Hippocampal formation (tissue), 2 donors: ENCODE measurements at regions not wholly inside any gene's neighbourhood (a gene's known extent, or its start where the extent isn't known, plus 50 kb on each side); places are given as distances from the start of the nearest gene placed in this dataset.
"Not testable (repeated sequence)": the region's sequence is repeated elsewhere in the genome, so short reads cannot be mapped to it uniquely, and the experiment has no call there.

Experiments used
- DNase-seq, 2 donors: peaks; one replicate each; lab custom pipeline; 2025; lab: John Stamatoyannopoulos, UW

DNA sequence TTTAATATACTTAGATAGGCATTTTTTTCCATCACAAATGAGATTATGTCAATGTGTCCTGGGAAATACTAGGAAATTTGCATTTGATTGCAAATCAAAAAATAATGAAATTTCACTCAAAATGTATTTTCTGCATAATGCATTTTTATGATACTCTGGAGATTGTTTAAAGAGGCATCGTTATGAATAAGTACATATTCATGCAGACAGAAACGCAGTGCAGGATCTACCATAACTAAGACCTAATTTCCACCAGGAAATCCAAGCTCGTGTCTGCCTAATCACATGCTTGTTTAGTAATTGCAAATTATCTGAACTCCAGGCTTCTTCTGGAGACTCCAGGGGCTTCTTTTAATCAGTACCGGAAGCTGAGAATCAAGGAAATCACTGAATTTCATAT lies 163.5 kb upstream of the MXRA5 start:
- DNase-seq: no peak

DNA sequence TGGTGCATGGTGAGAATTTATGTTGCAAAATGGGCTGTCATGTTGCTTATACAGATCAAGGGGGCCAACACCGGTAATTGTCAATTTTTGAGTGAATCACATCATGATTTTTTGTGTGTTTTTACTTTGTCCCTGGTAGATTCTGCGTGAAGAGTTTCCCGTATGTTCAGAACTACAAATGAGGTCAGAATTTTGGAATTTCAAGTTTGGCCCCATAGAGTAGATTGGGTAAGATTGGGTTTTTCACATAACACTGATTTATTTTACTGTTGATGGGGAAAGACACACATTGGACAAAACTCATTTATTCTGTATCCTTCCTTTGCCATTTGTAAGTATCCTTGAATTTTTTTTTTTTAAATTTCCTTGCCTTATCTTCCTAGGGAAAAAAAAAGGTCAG lies 158.5 kb upstream of the MXRA5 start:
- DNase-seq: no peak

DNA sequence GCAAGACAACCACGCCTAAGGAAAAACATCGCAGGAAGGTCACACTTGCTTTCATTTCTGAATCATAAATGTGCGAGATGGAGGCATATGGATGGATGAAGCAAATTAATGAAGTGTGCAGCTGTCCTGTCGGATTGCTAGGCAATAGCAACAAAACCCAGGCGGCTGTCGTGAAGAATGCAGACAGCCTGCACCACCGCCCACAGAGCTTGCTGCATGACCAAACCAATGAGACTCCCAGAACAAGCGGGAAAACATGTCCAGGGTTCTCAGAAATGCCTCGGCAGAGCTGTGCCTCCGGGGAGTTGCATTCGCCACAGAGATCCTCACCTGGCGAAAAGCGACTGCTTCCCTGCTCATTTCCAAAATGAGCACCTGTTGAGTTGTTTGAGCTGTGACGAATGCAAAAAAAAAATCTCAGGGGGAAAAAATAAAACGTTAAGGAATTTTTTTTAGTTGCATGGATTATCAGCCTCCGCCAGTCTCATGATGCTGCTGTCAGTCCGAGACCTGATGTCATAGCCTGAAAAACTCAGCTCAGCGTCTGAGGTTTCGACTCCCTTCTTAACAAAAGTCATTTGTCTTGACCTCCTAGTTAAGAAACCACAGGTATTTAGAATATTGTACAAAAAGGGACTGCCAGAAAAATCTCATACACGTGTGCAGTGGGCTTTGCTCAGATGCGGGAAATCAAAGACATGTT lies 155.5 kb upstream of the MXRA5 start:
- peak in 1 of 2 donors; percentile 2 for DNase-seq

DNA sequence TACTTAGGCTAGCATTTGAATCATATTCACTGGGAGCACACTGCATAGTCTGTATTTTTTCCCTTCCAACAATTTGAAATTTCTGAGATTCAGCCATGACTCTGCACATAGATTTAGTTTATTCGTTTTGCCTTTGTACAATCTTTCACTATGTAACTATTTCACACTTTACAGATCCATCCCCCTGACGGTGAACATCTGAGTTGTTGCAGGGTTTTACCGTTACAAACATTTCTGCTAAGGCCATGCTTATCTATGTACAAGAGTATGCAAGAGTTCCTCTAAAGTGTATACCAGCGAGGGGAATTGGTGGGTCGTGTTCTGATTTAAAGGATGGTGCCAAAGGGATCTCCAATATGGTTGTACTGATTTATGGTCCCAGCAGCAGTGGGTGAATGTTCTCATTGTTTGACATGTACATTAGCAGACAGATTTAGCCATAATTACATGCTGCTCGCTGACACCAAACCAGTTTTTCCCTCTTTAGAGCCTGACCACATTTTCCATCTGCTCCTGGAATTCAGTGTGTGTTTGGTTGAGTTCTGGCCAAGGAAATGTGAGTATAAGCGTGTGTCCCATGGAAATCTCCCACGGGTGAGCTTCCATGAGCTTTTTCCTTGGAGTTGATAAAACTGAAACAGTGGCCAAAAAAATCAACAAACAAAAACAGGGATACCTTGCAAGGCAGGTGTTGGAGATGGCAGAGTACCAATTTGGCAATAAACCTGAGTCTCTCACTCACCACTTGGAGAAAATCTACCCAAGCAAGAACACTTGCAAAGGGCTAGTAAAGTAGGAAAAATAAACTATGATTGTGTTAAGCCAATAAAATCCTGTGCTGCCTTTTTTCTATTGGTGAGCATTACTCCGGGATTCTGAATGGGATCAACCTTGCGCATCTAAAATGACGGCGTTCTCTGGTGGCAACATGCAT lies 149.7 kb upstream of the MXRA5 start:
- not testable (repeated sequence) for DNase-seq

DNA sequence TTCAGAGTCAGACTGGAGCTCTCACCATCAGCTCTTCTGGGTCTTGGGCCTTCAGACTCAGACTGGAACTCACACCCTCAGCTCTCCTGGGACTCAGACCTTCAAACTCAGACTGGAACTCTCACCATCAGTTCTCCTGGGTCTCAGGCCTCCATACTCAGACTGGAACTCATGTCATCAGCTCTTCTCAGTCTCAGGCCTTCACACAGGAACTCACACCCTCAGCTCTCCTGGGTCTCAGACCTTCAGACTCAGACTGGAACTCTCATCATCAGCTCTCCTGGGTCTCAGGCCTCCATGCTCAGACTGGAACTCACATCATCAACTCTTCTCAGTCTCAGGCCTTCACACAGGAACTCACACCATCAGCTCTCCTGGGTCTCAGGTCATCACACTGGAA lies 147.2 kb upstream of the MXRA5 start:
- DNase-seq: no peak

DNA sequence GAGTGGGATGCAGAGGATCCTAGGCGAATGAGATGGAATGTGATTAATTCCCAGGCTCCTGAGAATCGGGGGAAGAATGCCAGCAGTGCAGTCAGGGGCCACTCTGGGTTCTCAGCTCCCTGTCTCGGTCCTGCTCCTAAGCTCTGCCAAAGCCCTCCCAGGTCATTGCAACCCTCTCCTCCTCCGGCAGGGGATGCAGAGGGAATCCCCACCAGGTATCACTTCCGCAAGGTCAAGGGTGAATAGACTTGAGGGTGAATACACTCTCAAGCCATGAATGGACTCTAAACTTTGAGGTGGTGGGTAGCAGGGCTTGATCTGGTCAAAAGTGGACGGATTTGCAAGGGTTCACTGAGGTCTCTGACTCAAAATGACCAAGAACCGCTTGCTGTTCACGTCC lies 139.3 kb upstream of the MXRA5 start:
- no peak for DNase-seq

DNA sequence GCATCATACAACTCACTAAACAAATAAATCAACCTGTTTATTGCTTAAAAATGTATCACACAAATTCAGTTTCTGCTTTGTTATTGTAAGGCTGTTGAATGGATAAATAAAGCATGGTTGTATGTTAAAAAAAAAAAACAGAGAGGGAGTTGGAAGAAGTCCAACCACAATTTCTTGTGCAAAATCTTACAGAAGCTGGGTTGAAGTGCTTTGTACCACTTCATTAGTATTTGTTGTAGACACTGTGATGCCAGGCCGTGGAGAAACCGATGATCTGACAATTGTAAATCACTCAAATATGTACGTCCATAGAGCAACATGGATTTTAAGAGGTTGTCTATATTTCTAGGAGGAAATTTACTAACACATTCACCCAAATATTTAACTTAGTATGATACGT lies 132.6 kb upstream of the MXRA5 start:
- DNase-seq: no peak

DNA sequence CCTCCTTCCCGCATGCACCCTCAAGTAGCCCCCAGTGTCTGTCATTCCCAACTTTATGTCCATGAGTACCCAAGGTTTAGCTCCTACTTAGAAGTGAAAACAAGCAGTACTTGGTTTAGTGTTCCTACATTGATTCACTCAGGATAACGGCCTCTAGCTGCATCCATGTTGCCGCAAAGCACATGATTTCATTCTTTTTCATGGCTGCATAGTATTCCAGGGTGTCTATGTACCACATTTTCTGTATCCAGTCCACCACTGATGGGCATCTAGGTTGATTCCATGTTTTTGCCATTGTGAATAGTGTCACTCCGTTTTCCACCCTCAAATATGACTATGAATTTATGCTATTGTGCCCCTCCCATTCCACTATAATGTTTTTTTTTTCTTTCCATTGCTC lies 130.5 kb upstream of the MXRA5 start:
- DNase-seq: no peak

DNA sequence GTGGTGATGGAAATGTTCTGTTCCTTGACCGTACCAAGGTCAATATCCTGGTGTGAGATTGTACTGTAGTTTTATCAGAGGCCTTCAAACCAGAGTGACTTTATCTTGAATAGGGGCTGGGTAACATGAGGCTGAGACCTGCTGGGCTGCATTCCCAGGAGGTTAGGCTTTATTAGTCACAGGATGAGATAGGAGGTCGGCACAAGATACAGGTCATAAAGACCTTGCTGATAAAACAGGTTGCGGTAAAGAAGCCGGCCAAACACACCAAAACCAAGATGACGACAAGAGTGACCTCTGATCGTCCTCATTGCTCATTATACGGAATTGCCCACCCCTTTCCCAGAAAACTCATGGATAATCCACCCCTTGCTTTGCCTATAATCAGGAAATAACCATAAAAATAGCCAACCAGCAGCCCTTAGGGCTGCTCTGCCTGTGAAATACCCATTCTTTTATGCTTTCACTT lies 123.8 kb upstream of the MXRA5 start:
- not testable (repeated sequence) for DNase-seq

DNA sequence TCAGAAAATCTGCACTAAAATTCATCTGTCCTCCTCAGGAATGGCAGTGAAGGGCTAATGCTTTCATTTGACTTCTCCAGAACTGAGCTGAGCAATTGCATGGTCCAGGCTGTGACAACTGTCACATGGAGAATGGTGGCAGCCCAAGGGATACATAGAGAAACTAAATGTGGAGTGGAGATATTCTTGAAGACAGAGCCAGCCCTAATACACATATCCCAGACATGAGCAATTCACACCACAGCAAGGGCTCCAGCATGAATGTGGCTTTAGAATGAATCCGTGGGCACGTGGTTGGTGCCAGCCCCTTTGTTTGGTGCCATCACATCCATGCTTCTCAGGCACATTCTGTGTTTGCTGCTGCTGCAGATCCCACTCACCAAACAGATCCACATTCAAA lies 121.6 kb upstream of the MXRA5 start:
- no peak for DNase-seq

DNA sequence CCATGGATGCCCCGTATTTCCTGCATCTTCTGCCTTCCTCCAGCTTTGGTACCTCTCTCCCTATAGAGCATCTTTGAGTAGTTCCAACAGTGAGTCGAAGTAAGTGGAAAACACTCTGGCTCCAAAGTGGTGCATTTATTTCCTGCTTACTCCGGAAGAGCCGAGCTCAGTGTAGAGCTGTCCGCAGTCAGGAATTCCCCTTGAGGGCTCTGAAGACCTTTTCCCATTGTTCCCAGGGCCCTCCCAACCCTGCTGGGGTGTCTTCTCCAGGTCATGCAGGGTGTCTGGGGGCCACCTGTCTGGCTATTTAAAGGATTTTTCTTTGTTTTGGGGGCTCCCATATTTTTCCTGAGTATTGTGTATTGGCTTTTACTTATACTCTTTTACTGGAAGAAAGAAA lies 118.6 kb upstream of the MXRA5 start:
- DNase-seq: no peak

DNA sequence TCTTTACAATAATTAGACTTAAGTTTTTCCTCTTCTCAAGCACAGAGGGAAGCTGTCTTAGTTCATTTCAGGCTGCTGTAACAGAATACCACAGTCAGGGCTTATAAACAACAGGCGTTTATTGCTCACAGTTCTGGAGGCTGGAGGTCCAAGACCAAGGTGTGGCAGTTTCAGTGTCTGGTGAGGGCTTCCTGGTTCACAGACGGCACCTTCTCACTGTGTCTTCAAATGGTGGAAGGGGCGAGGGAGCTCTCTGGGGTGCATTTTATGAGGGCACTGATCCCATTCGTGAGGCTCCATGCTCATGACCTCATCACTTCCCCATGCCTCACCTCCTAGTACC lies 115.7 kb upstream of the MXRA5 start:
- DNase-seq: no peak

DNA sequence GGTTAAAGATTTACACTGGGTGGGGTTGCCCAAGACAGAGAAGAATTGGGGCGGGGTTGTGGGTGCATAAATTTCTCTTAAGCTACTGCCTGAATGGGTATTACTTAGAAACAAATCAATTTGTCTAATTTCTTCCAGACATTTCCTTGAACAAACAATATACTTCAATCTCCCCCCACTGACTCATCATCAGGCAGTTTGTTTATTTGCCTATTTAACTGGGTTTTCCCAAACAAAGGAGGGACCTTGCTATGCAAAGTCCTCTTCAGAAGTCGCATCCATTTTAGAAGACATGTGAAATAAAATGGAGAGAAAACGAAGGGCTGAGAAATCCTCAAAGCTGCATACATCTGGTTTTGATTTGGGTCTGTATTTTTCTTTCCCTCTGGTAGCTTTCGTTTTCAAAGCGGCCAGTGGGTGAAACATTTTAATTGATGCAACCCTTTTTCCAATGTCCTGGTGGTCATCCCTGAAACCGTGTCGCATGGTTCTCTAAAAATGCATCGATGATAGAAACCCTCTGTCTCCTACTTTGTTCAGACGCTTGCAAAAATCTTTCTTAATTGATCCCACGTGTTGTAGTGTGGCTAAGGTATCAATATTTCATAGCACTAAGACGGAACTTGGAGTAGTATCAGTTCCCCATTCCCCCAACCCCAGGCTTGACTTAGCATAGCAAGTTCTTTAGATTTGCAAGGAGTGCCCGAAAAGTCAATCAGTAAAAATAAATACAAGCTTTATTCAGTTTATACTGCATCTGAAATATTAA lies 115.1 kb upstream of the MXRA5 start:
- DNase-seq: no peak

DNA sequence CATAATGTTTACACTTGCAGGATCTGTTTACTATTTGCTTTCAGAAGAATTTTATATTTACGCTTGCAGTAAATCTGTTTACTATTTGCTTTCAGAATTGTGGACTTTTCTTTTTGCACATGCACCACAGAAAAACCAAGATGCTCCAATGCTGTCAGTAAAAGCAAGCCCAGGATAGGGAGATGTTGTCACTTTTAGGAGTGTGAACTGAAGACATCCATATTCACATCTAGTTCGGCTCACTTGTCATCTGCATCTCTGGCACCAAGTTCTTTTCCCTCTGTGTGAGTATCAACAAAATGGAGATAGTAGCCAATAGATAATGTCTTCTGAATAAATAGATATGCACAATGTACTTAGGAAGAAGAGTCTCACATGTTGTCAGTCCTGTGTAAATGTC lies 109.3 kb upstream of the MXRA5 start:
- no peak for DNase-seq

DNA sequence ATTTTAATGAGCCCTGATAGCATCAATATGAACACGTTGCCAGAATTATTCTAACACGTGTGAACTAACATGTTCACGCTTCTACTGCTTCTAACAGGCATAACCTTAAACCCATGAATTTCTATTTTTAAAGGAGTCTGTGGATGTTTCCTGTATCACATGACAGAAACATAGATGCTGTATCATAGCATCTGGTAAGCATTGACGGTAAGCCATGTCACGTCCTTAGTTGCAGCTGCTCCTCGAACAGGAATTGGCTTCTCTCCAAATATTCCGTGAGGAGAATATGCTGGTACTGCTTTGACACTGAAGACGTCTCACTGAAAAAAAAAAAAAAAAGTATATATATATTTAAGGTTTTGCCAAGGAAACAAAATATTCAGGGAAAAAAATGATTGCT lies 105.1 kb upstream of the MXRA5 start:
- DNase-seq: no peak

DNA sequence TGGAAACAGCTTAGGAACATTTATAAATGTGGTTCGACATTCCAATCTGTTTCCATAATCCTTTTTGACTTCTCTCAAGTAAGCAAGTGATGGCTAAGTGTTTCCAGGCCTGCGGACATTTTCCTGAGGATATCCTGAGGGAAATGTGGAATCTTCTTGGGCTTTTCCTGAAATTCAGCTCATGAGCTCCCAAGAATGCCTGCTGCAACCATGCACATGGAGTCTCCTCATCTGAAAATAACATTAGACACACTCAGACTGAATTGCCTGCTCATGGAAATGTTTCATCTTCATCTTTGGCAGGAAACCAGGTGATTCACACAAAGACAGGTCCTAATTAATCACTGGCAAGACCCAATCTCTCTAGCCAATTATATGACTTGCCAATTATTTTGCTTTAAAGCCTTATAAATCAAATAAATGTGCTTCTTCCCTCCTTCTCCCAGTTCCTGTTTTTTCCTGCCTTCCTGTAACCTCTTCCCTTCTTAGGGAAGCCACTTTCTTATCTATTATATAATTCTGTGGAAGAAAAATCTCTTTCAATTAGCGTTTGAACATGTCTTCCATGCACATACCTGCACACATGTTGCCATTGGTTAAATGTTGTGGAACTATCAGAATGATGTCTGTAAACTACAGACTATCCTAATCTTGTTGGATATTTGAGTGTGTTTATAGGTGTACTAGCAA lies 104.6 kb upstream of the MXRA5 start:
- no peak for DNase-seq

DNA sequence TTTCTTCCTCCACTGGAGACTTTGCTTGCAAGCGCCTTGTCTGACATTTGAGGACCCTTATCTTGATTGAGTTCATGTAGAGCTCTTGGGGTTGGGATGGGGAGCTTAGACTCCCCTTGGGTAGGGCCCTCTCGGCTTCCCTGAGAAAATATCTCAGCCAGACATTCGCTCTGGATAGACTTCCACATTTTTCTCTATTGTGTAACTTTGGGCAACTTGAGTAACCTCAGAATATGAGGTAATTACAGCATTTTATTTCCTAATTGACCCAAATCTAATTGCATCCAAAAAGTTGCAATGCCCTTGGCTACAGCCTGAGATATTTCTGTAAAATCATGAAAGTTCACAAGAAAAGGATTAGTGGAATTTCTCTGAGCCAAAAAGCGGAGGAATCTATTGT lies 102.8 kb upstream of the MXRA5 start:
- no peak for DNase-seq

DNA sequence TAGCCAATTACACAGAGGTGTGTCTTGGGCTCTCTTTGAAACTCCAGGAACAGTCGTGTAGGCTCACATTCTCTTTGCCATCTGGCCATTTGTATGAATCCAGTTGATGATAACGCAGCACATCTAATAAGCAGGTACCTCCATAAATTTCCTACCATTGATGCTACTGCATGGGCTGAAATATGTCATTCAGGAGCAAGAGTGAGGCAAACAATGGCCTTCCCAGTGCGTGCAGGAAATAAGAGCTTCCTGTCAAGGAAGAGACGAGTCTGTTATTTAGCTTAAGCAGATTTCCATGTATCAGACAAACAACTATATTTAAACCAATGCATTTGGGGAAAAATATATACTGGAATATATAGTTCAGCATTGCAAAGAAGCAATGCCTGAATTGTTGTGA lies 102.1 kb upstream of the MXRA5 start:
- DNase-seq: no peak

DNA sequence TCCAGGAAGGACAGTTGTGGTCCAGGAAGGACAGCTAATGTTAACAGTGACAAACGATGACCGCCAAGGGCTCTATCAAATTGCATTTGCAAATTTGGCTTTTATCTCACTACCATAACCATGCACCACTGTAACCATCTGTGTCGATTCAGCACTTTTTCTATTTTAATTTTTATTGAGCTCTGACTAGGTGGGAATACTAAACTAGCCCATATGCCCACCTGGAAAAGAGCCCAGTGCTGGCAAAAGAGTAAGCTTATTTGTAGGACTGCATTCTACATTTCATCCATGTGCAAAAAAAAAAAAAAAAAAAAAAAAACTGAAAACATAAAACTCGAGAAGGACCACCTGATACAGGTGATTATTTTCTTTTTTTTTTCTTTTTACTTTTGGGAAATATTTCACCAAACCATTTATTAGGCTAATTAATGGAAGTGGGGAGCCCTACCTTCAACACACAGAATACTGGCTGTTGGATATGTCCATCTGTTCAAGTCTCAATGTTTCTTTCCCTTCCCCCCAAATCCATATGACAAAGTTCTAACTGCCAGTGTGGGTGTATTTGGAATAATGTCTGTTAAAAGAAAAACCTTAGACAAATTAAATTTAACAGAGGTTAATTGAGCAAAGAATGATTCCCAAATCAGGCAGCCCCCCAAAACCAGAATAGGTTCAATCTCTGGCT lies 99.5 kb upstream of the MXRA5 start:
- no peak for DNase-seq

DNA sequence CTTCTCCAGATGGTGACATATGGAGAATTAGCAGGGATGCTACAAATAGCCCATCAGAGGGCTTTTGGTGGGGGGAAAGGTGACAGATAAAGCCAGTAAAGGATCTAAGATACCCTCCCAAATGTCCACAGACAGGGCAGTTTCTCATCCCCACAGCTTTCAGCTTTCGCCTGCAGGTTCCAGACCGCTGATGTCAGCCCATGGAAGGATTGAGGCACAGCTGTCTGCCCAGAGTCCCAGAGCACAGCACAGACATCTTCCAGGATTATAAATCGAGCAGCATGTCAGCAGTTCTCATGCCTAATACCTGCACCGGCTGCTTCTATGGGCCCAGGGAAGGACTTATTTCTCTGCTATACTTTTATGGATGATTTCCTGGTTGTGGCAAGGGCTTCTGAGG lies 96.7 kb upstream of the MXRA5 start:
- no peak for DNase-seq

DNA sequence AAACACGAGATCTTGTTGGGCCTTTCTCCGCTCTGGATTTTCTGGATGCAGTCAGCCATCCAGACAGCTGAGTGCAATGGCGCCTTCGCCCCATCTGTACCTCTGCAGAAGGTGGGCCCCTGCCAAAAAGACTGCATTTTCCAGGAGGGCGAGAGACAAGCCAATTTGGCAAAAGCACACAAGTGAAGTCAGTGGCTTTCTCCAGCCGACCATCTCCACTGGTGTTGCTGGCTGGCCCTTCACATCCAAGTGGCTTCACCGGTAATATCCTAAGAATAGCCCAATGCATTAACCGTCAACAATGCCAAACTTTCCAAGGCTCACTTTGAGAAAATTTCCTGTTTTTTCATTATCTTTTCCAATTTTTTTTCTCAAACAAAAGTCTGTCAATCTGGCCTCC lies 96.2 kb upstream of the MXRA5 start:
- no peak for DNase-seq
